ENCODE measurements at regions not wholly inside any gene's neighbourhood (a gene's known extent, or its start where the extent isn't known, plus 50 kb on each side); places are given as distances from the start of the nearest gene placed in this dataset.

DNA sequence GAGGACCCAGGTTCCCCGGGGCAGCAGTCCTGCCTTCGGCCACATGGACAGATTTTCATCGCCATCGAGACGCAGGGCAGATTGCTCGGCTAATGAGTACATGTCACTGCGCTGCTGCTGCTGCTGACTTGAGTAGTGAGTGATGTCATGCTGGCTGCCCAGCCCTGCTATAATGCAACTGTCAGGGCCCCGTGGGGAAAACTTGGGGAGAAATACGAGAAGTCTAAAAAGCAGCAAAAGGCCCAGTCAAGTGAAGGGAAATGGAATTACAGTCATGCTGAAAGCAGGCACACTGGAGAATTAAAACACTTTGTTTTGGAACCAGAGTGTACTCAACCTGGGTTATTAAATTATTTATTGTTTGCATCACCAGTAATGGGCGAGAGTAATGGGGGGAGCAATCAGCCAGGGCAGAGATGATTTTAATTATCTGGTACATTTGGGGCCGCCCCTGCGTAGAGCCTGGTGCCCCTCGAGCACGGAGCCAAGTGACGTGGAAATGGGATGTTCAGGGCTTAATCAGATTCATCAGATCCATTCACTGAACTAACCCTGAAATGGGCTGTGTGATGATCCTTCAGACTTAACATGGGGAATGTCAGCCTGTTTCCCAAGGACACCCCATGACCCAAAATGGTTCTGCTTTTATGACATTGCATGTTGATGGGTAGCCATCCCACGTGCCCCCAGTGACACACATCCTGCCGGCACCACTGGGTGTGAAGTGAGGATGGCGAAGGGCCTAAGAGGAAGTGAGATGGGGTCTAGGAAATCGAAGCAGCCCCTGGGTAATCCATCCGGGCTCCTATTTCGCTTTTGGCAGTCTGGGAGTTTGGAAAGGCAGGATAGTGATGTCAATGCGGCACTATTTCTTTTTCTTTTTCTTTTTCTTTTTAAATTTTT lies 241.6 kb upstream of the CADM1 start:
- no peak overlapping the region for H2AFZ ChIP-seq
- no peak overlapping the region for H3K4me2 ChIP-seq (ENCODE audit: unreplicated experiment)
- TF ChIP-seq EZH2 (IDR thresholded peaks at IDR 0.05; ENCODE audit: insufficient read depth, poor library complexity, severe bottlenecking) = no peak
- no peak for TF ChIP-seq EZH2phosphoT487 (IDR thresholded peaks at IDR 0.05; ENCODE audit: insufficient read depth, low read depth)
- H3K4me3 ChIP-seq = no peak overlapping the region
- no peaks in the 10 kb centered on the region for H3K79me2 ChIP-seq (ENCODE audit: insufficient read depth)
- H3K9me3 ChIP-seq (ENCODE audit: low read depth) = no peaks in the 10 kb centered on the region
- no peaks in the 10 kb centered on the region for H3F3A ChIP-seq (ENCODE audit: insufficient read depth)
- H3K27me3 ChIP-seq (replicated peaks; ENCODE audit: insufficient read depth) = no peaks in the 10 kb centered on the region
- H3K9me2 ChIP-seq (ENCODE audit: insufficient read depth) = no peaks in the 10 kb centered on the region
- no peak overlapping the region for H3K9ac ChIP-seq
- no peaks in the 10 kb centered on the region for H4K20me1 ChIP-seq (ENCODE audit: insufficient read depth)
- in situ Hi-C loops (cut with MboI) = no loop called here
- H3K4me1 ChIP-seq (ENCODE audit: insufficient read depth) = no peaks in the 10 kb centered on the region
- whole genome bisulfite sequencing, 2 experiments (ENCODE audit: low coverage in 1 of 2, low lambda C conversion rate in 2 of 2, missing lambda C conversion rate in 2 of 2) = 40 to 43% methylated on average over 22 of the region's 22 CpGs
- no peaks in the 10 kb centered on the region for H3K36me3 ChIP-seq (ENCODE audit: low read depth)
- H3K27ac ChIP-seq = no peak overlapping the region
- DNase-seq = no peak

DNA sequence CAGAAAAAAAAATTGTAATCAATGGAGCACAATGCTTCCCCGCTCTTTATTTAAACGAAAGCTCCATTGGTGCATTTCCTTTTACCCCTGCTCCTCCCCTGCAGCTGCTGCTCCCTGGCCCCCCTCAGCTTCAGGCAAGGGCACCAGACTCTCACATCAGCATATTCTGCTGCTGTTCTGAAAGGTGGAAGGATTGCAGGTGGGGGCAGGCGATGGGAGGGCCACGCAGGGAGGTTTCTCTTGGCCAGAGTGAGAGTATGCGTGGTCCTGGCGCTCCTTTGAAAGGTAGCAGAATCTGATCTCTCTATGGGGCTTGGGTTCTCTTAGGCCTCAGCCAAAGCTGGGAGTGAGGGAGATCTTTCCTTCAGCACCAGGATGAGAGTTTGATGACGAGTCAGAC lies 240.9 kb upstream of the CADM1 start:
- Histone ChIP-seq H3K9me2 (ENCODE audit: insufficient read depth) (no peaks in the 10 kb centered on the region), H3K4me1 (ENCODE audit: insufficient read depth) (no peaks in the 10 kb centered on the region), H3F3A (ENCODE audit: insufficient read depth) (no peaks in the 10 kb centered on the region), H3K27me3 (replicated peaks; ENCODE audit: insufficient read depth) (no peaks in the 10 kb centered on the region), H3K27ac (no peak overlapping the region), H4K20me1 (ENCODE audit: insufficient read depth) (no peaks in the 10 kb centered on the region), H3K36me3 (ENCODE audit: low read depth) (no peaks in the 10 kb centered on the region), H3K4me2 (ENCODE audit: unreplicated experiment) (no peak overlapping the region), H2AFZ (no peak overlapping the region), H3K9ac (no peak overlapping the region), H3K4me3 (no peak overlapping the region), H3K9me3 (ENCODE audit: low read depth) (no peaks in the 10 kb centered on the region), H3K79me2 (ENCODE audit: insufficient read depth) (no peaks in the 10 kb centered on the region)
- TF ChIP-seq EZH2 (IDR thresholded peaks at IDR 0.05; ENCODE audit: insufficient read depth, poor library complexity, severe bottlenecking) (no peak), EZH2phosphoT487 (IDR thresholded peaks at IDR 0.05; ENCODE audit: insufficient read depth, low read depth) (no peak)
- in situ Hi-C loops (cut with MboI) = no loop called here
- no peak for DNase-seq
- 45 to 46% methylated on average over 7 of the region's 7 CpGs for WGBS, 2 experiments (ENCODE audit: low coverage in 1 of 2, low lambda C conversion rate in 2 of 2, missing lambda C conversion rate in 2 of 2)

DNA sequence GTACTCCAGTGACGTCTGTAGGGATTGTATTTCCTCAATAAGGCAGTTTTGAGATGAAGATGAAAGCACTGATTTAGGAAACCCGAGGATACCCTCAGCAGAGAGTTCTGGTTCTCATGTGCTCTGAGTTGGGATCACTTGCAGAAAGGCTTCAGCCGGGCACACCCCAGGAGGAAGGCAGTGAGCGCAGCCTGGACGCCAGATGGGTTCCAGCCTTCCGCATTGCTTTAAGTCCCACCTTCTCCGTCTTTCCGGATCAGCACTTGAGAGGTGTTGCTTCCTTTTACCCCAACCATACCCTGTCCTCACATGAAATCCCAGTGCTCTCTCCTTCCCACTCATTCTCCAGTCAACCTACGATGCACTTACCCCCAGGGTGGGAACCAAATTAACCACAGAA lies 239.5 kb upstream of the CADM1 start:
- Histone ChIP-seq H2AFZ (no peak overlapping the region), H3K79me2 (ENCODE audit: insufficient read depth) (no peaks in the 10 kb centered on the region), H3F3A (ENCODE audit: insufficient read depth) (no peaks in the 10 kb centered on the region), H3K9me3 (ENCODE audit: low read depth) (no peaks in the 10 kb centered on the region), H3K4me1 (ENCODE audit: insufficient read depth) (no peaks in the 10 kb centered on the region), H3K4me2 (ENCODE audit: unreplicated experiment) (no peak overlapping the region), H3K4me3 (no peak overlapping the region), H3K27ac (no peak overlapping the region), H4K20me1 (ENCODE audit: insufficient read depth) (no peaks in the 10 kb centered on the region), H3K36me3 (ENCODE audit: low read depth) (no peaks in the 10 kb centered on the region), H3K9me2 (ENCODE audit: insufficient read depth) (no peaks in the 10 kb centered on the region), H3K9ac (no peak overlapping the region), H3K27me3 (replicated peaks; ENCODE audit: insufficient read depth) (no peaks in the 10 kb centered on the region)
- in situ Hi-C loops (cut with MboI) = no loop called here
- 20 to 21% methylated on average over 9 of the region's 9 CpGs for WGBS, 2 experiments (ENCODE audit: low coverage in 1 of 2, low lambda C conversion rate in 2 of 2, missing lambda C conversion rate in 2 of 2)
- DNase-seq = no peak
- TF ChIP-seq EZH2phosphoT487 (IDR thresholded peaks at IDR 0.05; ENCODE audit: insufficient read depth, low read depth) (no peak), EZH2 (IDR thresholded peaks at IDR 0.05; ENCODE audit: insufficient read depth, poor library complexity, severe bottlenecking) (no peak)

DNA sequence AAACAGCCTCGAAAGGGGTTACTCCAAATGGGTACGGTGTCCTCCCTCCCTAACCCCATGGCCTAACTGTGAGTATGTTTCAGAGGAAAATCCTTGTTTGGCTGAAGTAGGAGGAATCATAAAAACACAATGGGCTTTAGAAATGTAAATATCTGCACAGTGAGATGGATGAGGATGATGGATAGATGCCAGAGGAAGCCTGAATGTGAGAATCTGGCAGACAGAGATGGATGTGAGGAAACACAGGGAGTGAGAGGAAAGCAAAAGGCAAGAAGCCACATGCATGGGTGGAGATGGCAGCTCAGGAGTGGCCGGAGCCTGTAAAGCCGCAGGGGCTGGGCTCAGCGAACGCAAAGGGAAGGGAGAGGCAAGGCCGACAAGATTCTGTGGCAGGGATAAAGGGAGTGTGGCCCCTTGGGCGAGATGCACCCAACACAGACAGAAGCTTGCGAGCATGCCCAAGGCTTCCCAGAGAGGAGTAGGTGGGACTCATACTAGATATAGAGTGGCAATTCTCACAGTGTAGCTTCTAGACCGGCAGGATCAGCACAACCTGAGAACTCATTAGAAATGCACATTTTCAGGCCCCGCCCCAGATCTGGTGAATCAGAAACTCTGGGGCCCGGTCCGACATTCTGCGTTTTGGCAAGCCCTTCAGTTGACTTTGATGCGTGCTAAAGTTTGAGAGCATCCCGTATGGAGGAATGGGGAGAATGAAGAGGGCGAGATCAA lies 237.3 kb upstream of the CADM1 start:
- H3K4me2 ChIP-seq (ENCODE audit: unreplicated experiment) = no peak overlapping the region
- no peaks in the 10 kb centered on the region for H4K20me1 ChIP-seq (ENCODE audit: insufficient read depth)
- H3K9ac ChIP-seq = no peak overlapping the region
- WGBS, 2 experiments (ENCODE audit: low coverage in 1 of 2, low lambda C conversion rate in 2 of 2, missing lambda C conversion rate in 2 of 2) = 51 to 54% methylated on average over 17 of the region's 17 CpGs
- no peak overlapping the region for H2AFZ ChIP-seq
- in situ Hi-C loops (cut with MboI) = no loop called here
- H3K4me1 ChIP-seq (ENCODE audit: insufficient read depth) = no peaks in the 10 kb centered on the region
- TF ChIP-seq EZH2 (IDR thresholded peaks at IDR 0.05; ENCODE audit: insufficient read depth, poor library complexity, severe bottlenecking) (no peak), EZH2phosphoT487 (IDR thresholded peaks at IDR 0.05; ENCODE audit: insufficient read depth, low read depth) (no peak)
- DNase-seq = no peak
- H3K4me3 ChIP-seq = no peak overlapping the region
- H3K9me2 ChIP-seq (ENCODE audit: insufficient read depth) = no peaks in the 10 kb centered on the region
- no peaks in the 10 kb centered on the region for H3K9me3 ChIP-seq (ENCODE audit: low read depth)
- H3K36me3 ChIP-seq (ENCODE audit: low read depth) = no peaks in the 10 kb centered on the region
- H3K27me3 ChIP-seq (replicated peaks; ENCODE audit: insufficient read depth) = no peaks in the 10 kb centered on the region
- H3F3A ChIP-seq (ENCODE audit: insufficient read depth) = no peaks in the 10 kb centered on the region
- no peaks in the 10 kb centered on the region for H3K79me2 ChIP-seq (ENCODE audit: insufficient read depth)
- H3K27ac ChIP-seq = no peak overlapping the region

All from GM23248 (cell line).